MCF 10A (cell line): ENCODE measurements at regions not wholly inside any gene's neighbourhood (a gene's known extent, or its start where the extent isn't known, plus 50 kb on each side); places are given as distances from the start of the nearest gene placed in this dataset.
"Not testable (repeated sequence)": the region's sequence is repeated elsewhere in the genome, so short reads cannot be mapped to it uniquely, and the experiment has no call there.

Experiments
- BruUV-seq: library from RNA; stranded (reverse); fragments of 400-500 nt; replicated peaks from 2 replicates; lab custom pipeline; 2021; lab: Mats Ljungman, UMichigan
- CTCF ChIA-PET: fragments of 300-600 bp; sonication (Branson Sonifier 250); formaldehyde crosslinking; extraction: SDS; loops from one replicate; lab custom pipeline; 2021; ENCODE audit warnings: antibody characterized with exemption, inconsistent platforms; lab: Yijun Ruan, JAX
- POLR2A ChIA-PET: fragments of 300-600, 350-650 bp; sonication (Branson Sonifier 250); formaldehyde crosslinking; extraction: SDS; loops from one replicate; lab custom pipeline; 2020; ENCODE audit warnings: antibody characterized with exemption, inconsistent platforms; lab: Yijun Ruan, JAX
- DNase-seq: peaks from one replicate; pipeline ENCODE4 v3.0.0-alpha.2; 2018; ENCODE audit not compliant: unreplicated experiment
- H3K27ac Mint-ChIP-seq: one replicate; pipeline ENCODE4 v1.8.0; 2022; ENCODE audit warnings: mild to moderate bottlenecking, low read depth, mixed read lengths; ENCODE audit not compliant: unreplicated experiment
- H3K27me3 Mint-ChIP-seq: one replicate; pipeline ENCODE4 v1.8.0; 2022; ENCODE audit warnings: mixed read lengths; ENCODE audit not compliant: insufficient read depth, unreplicated experiment
- H3K36me3 Mint-ChIP-seq: one replicate; pipeline ENCODE4 v1.8.0; 2022; ENCODE audit warnings: mild to moderate bottlenecking, moderate library complexity, mixed read lengths; ENCODE audit not compliant: insufficient read depth, unreplicated experiment
- H3K4me1 Mint-ChIP-seq: one replicate; pipeline ENCODE4 v1.8.0; 2022; ENCODE audit warnings: mixed read lengths; ENCODE audit not compliant: insufficient read depth, unreplicated experiment
- H3K4me3 Mint-ChIP-seq: one replicate; pipeline ENCODE4 v1.8.0; 2022; ENCODE audit warnings: mild to moderate bottlenecking, moderate library complexity, mixed read lengths; ENCODE audit not compliant: unreplicated experiment
- H3K9me3 Mint-ChIP-seq: one replicate; pipeline ENCODE4 v1.8.0; 2022; ENCODE audit warnings: mixed read lengths; ENCODE audit not compliant: unreplicated experiment
- CTCF ChIP-seq: fragments of 200-600 bp; IDR thresholded peaks from one replicate; pipeline ENCODE4 v1.8.0; 2022; ENCODE audit warnings: antibody characterized with exemption, mild to moderate bottlenecking; ENCODE audit not compliant: unreplicated experiment
- intact Hi-C: fragments of 100-400 bp; cut with micrococcal nuclease; formaldehyde crosslinking; loops from 2 replicates; pipeline ENCODE4 v1.14.1; 2022

- no TSS peak for BruUV-seq
- Mint-ChIP-seq H3K4me1 (peaks cover 25% of the 10 kb centered on the region), H3K36me3 (no peaks in the 10 kb centered on the region), H3K27ac (peak overlapping the region; percentile 16), H3K9me3 (peaks cover 17% of the 10 kb centered on the region), H3K4me3 (no peak overlapping the region), H3K27me3 (no peaks in the 10 kb centered on the region)
- POLR2A ChIA-PET, result interaction anchor here (0.7 kb wide), 1 partner anchor 15 kb away, joined by 3 read pairs; no protein-coding TSS in a partner anchor
- no peak for TF ChIP-seq CTCF
- CTCF ChIA-PET, result no interaction called here
- DNase-seq, result no peak
- intact Hi-C loops, result no loop called here
Measured at GRCh38 chr2:43065871-43066270, 160.5 kb downstream of the ZFP36L2 start.

GRCh38 chr2:43065036-43065435 lies 161.4 kb downstream of the ZFP36L2 start:
- CTCF ChIA-PET, result no interaction called here

GRCh38 chr2:43063096-43063495 lies 163.3 kb downstream of the ZFP36L2 start:
- CTCF ChIA-PET, H3K27ac Mint-ChIP-seq, DNase-seq, intact Hi-C loops, BruUV-seq, H3K36me3 Mint-ChIP-seq, POLR2A ChIA-PET, H3K27me3 Mint-ChIP-seq, H3K4me3 Mint-ChIP-seq: not testable (repeated sequence)
- H3K4me1 Mint-ChIP-seq, result peaks cover 26% of the 10 kb centered on the region
- peaks cover 17% of the 10 kb centered on the region for H3K9me3 Mint-ChIP-seq

More at GRCh38 chr2:43065036-43065435, 161.4 kb downstream of the ZFP36L2 start:
- Mint-ChIP-seq H3K4me1 (peaks cover 19% of the 10 kb centered on the region), H3K4me3 (no peak overlapping the region), H3K27ac (no peak overlapping the region), H3K9me3 (peaks cover 17% of the 10 kb centered on the region), H3K36me3 (no peaks in the 10 kb centered on the region), H3K27me3 (no peaks in the 10 kb centered on the region)
- POLR2A ChIA-PET, result interaction anchor here (0.5 to 0.7 kb wide), 2 partner anchors 14 to 47 kb away, joined by 3 read pairs; no protein-coding TSS in a partner anchor
- TF ChIP-seq CTCF, result no peak
- BruUV-seq, result no TSS peak
- intact Hi-C loops, result no loop called here
- no peak for DNase-seq

GRCh38 chr2:43062058-43062457 lies 164.3 kb downstream of the ZFP36L2 start:
- CTCF ChIA-PET, result no interaction called here
- DNase-seq, result no peak
- peaks cover 27% of the 10 kb centered on the region for H3K4me1 Mint-ChIP-seq
- peaks cover 17% of the 10 kb centered on the region for H3K9me3 Mint-ChIP-seq
- BruUV-seq, result no TSS peak
- POLR2A ChIA-PET, result interaction anchor here (1.1 to 1.3 kb wide), 2 partner anchors 11 kb away, joined by 4 to 6 read pairs; no protein-coding TSS in a partner anchor
- intact Hi-C loops, result no loop called here
- no peak for TF ChIP-seq CTCF
- H3K4me3 Mint-ChIP-seq, result no peak overlapping the region
- H3K27me3 Mint-ChIP-seq, result no peaks in the 10 kb centered on the region
- no peak overlapping the region for H3K27ac Mint-ChIP-seq
- peaks cover 6% of the 10 kb centered on the region for H3K36me3 Mint-ChIP-seq
